ENCODE measurements at regions not wholly inside any gene's neighbourhood (a gene's known extent, or its start where the extent isn't known, plus 50 kb on each side); places are given as distances from the start of the nearest gene placed in this dataset.

DNA sequence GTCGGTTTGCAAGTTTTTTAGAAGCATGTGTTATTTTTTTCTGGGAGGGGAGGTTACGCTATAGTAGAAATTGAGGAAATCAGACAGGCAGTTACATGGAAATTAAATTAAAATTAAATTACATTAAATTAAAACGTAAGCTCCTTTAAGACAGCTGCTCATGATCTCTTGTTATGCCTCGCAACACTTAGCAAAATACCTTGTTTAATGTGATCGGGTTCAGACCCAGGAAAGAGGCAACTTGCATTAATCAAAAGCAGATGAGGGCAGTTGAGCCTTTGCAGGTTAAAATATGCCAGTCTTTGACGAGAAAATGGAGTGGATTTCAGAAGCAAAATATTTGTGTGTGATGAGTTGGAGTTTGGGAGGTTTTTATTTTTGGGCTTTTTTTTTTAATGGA, 651.8 kb downstream of the INHBA start:
- no peak for DNase-seq (ENCODE audit: low read depth)

DNA sequence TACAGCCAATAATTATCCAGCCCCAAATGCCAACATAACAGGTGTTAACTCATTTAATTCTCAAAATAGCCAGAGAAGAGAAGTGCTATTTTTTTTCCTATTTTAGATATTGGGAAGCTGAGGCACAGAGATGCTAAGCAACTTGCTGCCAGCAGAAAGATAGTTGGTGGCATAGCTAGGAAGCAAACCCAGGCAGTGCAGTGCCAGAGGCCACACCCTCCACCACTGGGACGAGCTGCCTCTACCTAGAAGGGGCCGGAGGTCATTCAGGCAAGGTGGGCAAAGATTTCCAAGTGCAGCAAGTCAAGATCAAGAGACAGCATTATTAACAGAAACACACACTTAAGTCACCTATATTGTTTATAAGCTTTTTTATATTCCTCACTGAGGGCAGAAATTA, 654.1 kb downstream of the INHBA start:
- no peak for DNase-seq (ENCODE audit: low read depth)

DNA sequence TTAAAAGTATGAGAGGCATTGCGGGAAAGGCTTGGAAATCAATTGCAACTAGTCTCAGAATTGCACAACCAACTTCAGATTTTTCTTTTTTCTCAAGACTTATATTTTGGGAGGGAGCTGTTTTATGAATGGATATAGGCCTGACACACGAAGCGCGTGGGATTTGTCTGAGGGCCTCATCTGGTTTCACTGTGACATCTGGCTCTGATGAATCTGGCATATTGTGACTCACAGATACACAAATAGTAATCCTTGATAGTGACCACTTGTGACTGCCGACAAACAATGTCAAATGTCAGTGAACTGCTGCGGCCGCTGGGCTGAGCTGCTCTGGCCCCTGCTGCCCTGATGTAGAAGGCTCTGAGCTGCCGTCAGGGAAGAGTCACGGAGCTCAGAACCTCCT, 655.1 kb downstream of the INHBA start:
- peak; percentile 46 for DNase-seq (ENCODE audit: low read depth)

DNA sequence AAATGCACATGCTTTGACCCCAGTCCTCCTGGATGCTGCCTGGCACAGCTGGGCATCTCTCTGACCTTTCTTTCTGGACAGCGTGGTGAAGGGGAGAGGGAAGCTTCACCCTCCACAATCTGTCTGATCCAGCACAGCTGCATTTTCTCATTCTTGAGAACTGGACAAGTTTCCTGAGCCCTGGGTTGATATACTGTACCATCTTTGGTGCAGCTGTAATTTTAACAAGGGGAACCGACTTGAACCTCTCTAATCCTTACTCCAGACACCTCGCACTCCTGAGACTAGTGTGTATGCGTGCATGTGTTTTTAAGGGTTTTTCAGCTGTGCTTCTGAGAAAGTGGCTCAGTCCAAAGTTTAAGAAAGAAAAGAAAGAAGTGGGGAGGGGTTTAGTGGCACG, 655.7 kb downstream of the INHBA start:
- no peak for DNase-seq (ENCODE audit: low read depth)

DNA sequence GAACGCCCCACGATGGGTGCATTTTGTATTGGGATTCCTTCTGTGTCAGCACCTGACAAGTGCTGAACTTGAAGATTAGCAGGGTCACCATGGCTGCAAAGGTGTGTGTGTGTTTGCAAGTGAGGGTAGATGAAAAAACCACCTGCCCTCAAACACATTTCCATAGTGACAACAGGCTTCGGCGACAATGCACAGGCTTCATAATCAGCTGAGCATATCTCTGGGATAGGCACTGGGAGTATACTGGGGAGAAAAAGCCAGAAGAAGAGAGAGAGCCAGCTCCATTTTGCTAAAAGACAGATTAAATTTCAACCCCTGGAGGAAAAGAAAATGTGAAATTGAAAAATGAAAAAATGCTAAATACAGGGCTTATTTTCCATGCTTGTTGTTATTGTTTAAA, 656.1 kb downstream of the INHBA start:
- no peak for DNase-seq (ENCODE audit: low read depth)

DNA sequence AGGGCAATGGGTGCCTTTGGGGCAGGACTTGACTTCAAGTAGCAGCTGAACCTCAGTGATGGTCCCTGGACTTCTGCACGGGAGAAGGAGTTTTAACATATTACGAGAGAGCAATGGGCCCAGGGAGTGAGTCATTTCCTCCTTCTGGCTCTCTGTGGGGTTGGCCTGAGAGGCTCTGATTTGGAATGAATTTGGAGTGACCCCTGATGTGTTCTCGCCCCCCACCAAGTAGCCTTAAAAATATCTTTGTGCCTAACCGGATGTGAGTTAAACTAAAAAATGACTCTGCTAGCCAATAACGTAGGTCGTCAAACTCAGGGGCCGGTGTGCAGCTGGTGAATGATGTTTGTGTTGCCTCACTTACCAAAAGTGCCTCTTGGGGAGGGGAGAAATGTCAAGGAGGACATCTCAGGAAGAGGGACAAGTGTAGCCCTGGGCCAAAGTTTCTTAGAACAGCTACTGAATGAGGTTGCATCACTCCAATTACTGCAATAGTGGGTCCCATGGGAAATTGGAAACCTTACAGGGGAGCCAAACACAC, 656.6 kb downstream of the INHBA start:
- DNase-seq (ENCODE audit: low read depth): peak; percentile 61

DNA sequence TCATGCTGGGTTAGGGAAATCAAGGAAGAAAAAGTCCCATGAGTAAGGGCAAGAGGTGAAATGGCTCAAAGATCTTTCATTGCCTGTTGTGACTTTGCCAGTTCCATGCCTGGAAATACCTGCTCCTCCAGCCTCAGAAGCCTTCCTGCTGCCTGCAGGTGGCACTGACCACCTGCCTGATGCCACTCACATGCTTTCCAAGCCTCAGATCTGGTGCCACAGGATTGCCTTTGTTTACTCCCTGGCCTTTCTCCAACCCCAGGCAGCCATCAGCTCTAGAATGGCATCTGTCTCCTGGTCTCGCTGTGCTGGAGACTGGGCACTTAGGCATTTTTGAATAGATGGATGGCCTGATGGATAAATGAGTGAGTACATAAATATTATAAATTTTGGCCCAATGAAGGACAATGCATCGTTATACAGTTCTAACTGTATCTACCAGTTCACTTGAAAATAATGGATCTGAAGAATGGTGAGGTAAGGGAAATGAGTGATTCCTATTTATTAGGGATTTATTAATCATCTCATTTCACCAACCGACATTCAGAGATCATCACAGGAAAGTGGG, 657.2 kb downstream of the INHBA start:
- DNase-seq (ENCODE audit: low read depth): no peak

DNA sequence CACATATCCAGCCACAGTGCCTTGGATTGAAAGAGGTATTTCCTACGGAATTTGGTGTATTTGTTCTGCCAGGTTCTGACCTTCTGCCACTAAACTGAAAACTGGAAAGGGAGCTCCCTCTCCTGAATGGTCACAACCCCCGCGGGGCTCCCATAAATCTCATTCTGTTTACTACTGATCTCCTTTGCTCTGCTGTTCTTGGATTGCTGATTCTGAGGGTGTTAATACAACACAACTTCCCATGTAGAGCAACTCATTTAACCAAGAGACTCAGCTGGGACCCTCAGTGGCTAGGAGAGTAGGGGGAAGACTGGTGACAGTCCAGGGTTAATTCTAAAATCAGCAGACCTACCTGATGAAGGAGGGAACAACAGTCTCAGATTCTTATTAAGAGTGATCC, 662.9 kb downstream of the INHBA start:
- DNase-seq (ENCODE audit: low read depth): no peak

DNA sequence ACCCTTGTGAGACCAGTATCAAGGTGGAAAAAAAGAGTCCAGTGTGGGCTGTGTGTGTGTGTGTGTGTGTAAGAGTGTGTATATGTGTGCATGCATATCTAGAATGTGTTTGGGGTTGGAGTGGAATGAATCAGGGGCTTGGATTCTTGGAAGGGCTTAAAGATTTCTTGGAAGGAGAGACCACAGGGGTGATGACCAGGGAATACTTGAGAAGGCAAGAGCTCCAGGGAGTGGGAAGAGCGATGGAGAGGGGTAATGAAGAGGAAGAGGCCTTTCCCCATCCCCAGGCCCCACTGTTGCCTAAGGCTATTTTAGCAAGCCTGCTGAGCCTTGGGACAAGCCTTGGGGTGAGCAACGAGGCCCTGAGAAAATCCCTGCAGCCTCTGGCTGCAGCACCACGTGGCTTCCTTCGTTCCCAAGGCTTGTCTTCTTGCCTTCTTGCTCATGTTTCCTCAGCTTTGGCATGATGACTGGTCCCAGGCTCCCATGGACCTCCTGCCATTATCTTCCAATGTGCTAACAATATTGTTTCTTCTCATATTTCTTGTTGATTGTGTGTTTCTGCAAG, 663.4 kb downstream of the INHBA start:
- DNase-seq (ENCODE audit: low read depth): no peak

DNA sequence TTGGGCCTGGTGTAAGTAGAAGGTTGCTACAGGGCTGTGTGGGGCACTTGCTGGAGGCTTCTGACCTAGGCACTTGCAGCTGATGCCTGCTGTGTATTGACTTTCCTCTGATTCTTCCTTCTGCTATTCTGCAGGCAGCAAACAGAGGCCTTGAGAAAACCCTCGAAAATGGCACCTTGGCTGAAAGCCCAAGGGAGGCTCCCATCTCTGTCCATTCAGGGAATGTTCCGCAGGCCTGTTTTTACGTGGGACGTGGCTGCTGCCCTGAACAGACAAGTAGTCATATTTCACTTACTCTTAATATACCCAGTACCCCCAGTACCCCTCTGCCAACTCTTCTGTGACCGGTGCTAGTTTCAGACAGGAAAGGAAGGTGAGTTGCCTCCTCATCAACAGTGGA, 664.7 kb downstream of the INHBA start:
- DNase-seq (ENCODE audit: low read depth): no peak

DNA sequence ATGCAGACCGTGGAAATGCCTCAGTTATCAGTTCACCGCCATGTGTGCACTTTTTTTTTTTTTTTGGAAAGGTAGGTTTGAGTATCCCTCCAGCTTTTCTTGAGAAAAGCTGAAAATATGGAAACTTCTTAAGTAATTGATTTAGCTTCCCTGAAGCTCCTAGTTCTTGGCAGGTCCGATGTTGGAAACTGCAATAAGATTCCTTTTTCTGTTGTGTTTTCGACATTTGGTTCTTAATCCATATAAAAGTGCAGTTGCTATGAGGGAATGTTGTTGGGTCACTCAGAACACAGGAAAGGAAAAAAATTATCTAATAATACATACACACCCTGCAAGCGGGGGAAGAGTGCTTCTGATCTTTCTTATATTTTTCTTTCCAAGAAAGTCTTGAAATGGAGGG, 665.2 kb downstream of the INHBA start:
- no peak for DNase-seq (ENCODE audit: low read depth)

DNA sequence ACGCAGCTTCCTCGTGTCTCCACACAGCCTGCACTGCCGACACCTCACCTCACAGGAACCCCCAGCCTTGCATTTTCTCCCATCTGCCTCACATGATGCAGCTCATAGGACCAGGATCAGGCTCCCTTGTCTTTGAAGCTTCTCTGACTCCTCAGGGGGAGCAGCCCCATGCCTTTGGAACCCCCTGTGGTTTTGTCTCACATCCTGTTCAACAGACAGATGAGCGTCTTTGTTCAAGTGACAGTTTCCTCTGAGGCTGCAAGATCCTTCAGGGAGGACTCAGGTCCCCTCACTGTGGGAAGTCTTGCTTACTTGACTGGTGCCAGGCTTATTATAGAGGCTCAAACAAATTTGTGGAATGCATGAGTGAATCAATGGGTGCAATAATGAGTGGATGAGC, 667.1 kb downstream of the INHBA start:
- no peak for DNase-seq (ENCODE audit: low read depth)

DNA sequence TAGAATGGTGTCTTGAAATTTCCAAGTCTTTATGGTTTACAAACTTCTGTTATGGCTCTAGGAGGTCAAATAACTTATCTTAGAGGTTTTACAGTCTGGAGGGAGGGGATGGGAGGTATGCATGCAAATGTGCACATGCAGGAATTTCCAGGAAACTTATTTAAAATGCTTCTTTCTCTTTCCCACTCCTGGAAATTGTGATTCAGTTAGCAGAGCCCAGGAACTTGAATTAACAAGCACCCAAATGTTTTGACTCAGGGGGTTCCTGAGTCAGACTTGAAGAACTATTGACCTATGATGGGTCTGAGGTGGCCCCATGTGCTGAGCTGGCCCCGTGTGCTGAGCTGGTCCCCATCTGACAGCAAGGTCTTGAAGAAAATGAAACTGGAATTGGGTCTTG, 669.4 kb downstream of the INHBA start:
- DNase-seq (ENCODE audit: low read depth): peak; percentile 38

DNA sequence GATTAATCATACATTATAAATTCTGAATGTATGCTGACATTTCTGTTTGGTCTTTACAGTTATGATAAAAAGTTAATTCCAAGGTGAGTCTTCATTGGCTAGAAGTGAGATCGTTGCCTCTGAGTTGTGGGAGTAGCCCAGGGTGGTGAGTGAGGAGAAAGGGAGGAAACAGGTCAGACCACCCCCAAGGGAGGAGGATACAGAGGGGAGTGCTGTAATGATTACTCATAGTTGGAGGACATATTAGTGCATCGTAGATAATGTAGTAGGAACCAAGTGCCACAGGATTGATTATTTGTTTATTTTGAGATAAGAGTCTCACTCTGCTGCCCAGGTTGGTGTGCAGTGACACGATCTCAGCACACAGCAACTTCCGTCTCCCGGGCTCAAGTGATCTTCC, 672.2 kb downstream of the INHBA start:
- DNase-seq (ENCODE audit: low read depth): no peak

DNA sequence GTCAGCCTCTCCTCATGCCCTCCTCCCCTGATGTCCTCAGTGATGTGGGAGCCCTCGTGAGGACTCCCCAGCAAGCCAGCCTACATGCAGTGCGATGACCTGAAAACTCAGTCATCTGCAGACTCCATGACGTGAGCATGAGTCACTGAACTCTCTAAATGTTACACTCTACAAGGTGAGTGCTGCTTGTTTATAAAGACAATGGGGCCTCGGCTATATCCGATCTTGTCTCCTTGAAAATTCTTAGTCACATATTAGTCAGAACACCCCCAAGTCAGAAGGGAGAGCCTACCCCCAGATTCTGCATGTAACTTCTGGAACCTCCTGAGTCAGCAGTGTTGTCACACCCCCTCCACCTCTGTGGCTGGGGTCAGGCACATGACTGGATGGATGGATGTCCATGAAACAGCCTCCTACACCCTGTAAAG, 673.8 kb downstream of the INHBA start:
- DNase-seq (ENCODE audit: low read depth): peak; percentile 99

DNA sequence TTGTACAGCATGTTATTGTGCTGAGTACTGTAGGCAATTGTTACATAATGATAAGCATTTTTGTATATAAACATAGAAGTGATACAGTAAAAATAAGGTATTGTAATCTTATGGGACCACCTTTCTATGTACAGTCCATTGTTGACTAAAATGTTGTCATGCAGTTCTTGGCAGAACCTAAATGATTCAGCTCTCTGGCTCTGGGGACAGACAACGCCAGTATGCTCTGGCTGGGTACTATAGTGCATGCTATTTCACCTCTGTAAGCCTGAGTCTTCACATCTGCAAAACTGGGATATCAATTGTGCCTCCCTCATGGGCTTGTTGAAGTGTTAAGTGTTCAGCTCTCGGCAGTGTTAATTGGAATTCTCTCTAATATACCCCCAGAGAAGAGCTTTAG, 674.3 kb downstream of the INHBA start:
- no peak for DNase-seq (ENCODE audit: low read depth)

DNA sequence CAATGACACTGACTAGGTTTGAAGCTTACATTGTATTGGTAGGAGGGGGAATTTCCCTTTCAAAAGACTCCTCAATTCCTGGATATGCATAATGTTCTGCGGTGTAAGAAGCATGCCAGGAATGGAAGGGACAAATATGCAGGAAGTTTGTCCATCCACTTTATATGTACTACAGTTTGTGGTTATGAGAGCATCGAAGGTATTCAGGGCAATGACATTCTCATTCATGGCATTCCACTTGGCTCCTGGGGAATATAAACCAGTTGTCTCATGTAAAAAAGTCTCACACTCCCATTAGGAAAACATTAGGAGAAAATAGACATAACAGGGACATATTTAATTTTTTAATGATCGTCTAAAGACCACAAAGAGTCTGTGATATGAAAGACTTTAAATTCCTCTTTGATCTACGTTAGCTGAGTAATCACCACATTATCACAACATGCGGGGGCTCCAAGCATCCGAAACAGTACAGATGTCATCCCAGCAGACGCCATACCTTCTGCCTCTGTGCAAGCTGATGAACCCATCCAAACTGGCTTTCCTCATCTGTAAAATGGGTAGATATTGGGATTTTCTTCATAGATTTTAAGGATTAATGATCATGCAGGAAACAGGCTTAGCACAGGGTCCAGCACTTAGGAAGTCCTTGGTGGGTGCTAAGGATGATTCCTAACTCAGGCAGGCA, 675.3 kb downstream of the INHBA start:
- peak; percentile 99 for DNase-seq (ENCODE audit: low read depth)

DNA sequence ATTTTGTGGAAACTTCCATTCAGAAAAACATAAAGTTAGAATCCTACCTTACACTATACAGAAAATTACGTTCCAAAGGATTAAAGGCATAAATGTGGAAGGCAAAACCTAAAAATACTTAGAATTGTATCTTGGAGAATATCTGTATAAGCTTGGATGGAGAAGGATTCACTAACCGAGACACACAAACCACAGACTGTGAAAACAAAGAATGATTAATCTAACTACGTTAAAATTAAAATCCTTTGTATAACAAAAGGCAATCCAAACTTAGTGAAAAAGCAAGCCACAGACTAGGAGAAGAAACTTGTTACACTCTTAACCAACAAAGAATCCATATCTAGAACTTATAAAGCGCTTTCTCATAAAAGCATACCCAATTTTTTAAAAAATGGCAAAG, 678.8 kb downstream of the INHBA start:
- no peak for DNase-seq (ENCODE audit: low read depth)

DNA sequence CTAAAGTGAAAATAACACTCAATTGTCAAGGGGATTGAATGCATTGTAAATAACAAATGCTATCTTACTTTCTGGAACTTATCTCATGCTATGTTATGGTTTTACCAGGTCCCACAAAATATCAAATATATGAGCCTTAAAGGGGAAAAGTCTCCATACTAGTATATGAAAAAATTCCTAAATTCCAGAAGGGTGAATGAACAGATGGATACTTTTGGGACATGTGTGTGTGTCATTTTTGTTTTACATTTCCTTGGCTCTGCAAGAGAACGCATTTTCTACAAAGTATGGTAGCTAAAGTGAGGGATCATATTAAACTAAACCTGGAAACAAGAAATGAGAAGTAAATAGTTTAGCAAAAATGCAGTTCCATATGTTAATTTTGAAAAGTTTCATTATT, 682.8 kb downstream of the INHBA start:
- DNase-seq (ENCODE audit: low read depth): no peak

DNA sequence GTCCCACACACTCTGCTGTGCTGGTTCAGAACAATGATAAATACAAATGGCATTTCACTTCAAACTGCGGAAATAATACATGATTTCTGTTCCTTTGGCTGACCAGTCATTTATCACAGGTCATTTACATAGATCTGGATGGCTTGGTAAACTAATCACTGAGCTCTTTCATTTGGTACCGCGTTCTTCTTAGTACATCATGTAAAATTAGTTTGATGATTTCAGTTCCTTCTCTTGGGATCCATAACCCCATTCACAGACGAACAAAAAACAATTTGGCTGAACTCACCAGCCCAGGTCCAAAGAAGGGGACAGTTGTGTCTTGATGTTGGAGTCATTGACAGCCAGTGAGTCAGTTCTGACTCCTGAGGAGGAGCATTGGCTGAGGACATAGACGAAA, 689.8 kb downstream of the INHBA start:
- no peak for DNase-seq (ENCODE audit: low read depth)

DNA sequence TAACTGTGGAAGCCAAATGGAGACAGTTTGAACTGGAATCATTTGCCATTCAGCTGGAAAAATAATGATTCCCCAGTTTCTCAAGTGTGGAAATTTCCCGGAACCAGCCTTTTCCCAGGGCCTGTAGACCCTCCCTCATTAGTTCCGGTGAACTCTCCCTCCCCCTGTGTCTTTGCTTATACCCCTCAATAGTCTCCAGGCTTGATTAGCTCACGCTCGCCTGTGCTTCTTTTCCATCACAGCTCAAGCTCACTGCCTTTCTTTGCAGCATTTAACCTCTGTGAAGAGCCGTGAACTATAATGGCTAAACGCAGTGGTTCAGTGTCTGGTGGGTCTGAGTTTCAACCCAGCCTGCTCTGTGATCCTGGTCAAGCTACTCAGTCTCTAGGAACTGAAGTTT, 690.8 kb downstream of the INHBA start:
- DNase-seq (ENCODE audit: low read depth): no peak

DNA sequence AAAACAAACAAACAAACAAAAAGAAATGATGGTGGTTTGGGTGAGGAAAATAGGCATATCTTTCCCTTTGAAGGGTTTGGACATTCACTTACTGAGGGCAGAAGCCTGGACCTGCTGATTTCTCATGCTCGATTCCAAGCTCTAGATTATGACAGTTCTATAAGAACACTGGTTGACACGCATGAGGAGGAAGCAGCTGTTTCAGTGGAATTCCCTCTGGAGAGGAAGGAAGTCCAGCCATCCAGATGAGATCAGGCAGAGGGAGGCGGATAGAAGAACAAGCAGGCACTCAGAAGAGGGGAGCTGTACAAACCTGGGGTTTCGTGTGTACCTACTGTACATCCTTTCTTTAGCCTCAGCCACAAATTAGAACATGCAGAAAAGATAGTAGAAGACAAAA, 691.9 kb downstream of the INHBA start:
- peak; percentile 97 for DNase-seq (ENCODE audit: low read depth)

DNA sequence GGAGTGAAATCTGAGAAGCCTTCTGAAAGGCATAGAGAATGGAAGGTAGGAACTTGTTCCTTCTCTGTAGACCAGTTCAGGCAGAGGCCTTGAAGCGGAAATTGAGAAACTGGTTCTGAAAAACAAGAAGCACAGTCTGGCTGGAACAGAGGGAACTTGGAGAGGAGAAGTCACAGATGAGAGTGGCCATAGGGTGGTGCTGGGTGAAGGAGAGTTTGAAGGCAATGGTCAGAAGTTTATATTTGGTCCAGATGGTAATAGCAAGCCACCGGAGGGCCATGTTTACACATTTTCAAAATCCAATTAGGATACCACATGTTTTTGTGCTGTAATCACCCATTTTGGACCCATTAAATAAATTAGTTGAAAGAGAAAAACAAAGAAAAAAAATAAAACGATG, 692.5 kb downstream of the INHBA start:
- peak; percentile 56 for DNase-seq (ENCODE audit: low read depth)

Measured in LHCN-M2 (cell line).